SKM-1 treated with dmso at 0.1 percent for 144 hours (cell line): ENCODE measurements at regions not wholly inside any gene's neighbourhood (a gene's known extent, or its start where the extent isn't known, plus 50 kb on each side); places are given as distances from the start of the nearest gene placed in this dataset.

Experiments
- DNase-seq: peaks from one replicate; lab custom pipeline; 2025; ENCODE audit not compliant: unreplicated experiment; lab: John Stamatoyannopoulos, UW

GRCh38 chr6:169898788-169899480 lies 147.5 kb downstream of the ERMARD start:
- DNase-seq, result no peak

- DNase-seq, result no peak
Observed at GRCh38 chr6:169897601-169898358, 146.4 kb downstream of the ERMARD start.

DNA sequence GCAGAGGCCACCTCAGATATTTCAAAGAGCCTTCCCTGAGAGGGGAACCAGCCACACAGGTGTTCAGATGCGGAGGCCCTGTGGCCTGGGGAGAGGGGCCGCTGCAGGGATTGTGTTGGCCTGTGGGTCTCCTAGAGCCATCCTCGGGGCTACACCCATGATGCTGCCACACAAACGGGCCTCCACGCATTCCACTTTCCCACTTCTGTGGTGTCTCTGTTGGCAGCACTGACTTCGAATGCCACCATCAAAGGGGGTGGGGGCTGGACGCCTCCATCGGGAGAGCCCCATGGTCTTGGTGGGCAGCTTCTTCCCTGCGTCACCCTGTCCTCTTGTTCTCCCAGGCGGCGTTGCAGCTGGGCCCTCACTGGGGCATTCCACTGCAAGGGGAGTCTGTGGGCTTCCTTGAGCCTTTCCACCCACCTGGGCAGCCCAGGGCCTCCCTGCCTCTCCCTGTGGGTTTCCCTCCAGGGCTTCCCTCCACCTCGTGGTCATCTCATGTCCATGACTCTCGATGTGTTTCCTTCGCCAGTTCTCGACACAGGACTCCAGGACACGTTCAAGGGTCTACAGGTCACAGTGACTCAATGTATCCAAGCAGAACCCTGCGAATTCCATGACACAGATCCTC lies 145.5 kb downstream of the ERMARD start:
- DNase-seq, result no peak

DNA sequence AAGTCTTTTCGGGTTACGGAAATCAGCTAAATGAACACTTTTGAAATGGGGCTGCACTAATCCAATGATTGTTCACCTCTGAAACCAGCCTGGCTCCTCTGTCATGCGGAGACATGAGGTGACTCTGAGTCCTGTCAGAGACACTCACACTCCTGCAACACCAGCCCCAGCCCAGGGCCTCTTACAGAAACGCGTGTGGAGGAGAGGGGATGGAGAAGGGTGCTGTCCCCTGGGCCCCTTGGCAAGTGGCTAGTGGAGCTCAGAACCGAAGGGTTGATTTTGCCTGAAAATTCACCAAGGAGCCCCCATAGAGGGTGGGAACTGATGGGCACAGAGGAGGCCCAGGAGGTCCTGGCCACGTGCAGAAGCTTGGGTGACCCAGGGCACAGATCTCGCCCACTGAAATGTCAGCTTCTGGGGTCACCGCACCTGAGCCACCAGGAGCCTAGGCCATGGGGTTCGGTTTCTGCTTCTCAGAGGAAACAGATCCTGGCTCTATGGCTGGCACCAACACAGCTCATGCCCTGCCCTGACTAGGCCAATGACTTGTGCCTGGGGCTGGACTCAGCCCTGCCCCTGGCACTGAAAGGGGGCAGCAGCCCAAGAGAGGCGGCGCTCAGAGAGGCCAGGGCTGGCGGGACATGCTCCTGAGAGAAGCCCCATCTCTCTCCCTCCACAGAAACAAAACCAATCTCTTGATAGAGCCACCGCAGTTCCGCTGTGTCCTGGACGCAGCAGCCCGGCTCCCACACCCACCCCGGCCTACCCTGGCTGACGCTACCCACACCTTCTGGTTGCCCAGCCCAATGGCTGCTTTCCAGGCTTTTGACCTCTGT lies 144.7 kb downstream of the ERMARD start:
- DNase-seq, result no peak

GRCh38 chr6:169895000-169895759 lies 143.8 kb downstream of the ERMARD start:
- no peak for DNase-seq

- DNase-seq, result no peak
Observed at GRCh38 chr6:169894377-169894960, 143.0 kb downstream of the ERMARD start.

- DNase-seq, result no peak
Observed at GRCh38 chr6:169893624-169894023, 142.2 kb downstream of the ERMARD start.

DNA sequence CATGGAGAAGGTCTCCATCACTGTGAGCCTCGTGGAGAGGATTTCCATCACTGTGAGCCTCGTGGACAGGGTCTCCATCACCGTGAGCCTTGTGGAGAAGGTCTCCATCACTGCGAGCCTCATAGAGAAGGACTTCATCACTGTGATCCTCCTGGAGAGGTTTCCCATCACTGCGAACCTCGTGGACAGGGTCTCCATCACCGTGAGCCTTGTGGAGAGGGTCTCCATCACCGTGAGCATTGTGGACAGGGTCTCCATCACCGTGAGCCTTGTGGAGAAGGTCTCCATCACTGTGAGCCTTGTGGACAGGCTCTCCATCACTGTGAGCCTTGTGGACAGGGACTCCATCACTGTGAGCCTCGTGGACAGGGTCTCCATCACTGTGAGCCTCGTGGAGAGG lies 140.4 kb downstream of the ERMARD start:
- no peak for DNase-seq

- no peak for DNase-seq
Observed at GRCh38 chr6:169891421-169891820, 140.0 kb downstream of the ERMARD start.

- no peak for DNase-seq
Observed at GRCh38 chr6:169890901-169891300, 139.5 kb downstream of the ERMARD start.

DNA sequence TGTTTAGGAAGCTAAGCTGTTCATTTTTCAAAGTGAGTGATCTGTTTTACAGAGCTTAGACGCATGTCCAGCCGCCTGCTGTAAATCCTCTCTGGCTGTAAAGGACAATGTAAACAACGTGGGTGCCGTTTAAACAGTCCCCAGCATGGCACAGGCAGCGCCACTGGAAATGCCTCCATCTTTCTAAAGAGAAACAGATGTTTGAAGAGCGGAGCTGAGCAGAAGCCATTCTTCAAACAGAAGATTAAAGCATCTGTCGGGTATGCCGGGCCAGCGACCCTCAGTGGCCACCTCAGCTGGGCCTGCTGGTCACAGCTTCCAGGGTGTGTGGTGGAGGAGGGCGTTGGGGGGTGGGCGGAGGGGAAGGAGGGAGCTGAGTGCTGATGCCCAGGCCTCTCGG lies 138.6 kb downstream of the ERMARD start:
- no peak for DNase-seq

DNA sequence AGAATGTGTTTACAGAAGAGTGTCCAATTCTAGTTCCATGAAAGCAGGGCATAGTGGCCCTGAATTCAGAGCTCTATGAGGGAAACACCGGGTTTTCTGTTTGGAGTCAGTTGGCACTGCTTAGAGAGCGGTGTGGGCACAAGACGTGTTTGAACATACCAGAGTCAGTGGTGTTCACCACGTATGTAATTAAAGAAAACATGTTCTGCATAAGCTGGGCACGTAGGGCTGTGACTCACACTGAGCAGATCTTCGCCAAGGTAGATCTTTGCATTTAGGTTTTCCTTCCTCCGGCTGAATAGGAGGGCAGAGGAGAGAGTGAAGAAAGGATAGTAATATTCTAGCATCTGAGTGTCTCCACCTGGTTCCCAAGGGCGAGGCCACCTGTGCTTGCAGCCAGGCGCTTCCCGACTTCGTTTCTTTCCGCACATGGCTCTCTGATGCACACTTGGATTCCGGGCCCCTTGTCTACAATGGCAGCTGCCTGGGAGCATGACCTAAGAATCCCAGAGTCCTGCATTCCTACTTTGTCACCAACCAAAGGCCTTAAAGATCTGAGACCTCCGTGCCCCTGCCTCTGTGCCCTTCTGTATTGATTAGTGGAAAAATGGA lies 136.2 kb downstream of the ERMARD start:
- no peak for DNase-seq

DNA sequence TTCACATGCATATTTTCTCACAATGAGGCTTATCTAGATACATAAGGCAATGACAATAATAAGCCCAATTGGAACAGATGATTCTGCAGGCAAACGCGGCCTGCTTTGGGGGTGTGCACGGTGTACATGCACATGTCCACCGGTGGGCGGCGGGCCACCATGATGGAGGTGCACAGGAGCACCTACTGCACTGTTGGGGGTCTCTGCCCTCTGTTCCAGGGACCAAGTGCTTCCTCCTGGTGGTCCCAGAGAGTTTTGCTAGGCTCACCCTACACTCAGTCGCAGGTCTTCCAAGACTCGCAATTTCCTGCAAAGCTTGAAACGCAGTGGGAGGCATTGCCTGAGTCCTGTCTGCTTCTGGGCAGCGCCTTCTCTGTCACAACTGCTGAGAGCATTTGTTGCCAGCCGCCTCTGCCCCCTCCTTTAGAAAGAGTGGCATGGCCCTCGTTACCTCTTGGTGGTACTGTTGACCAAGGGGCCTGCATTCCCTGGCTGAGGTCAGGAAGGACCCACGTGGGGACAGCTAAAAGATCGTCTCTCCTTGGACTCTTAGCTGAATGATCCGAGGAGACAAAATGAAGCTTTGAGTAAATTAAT lies 135.3 kb downstream of the ERMARD start:
- no peak for DNase-seq

- DNase-seq, result no peak
Observed at GRCh38 chr6:169885831-169886230, 134.4 kb downstream of the ERMARD start.

- DNase-seq, result no peak
Observed at GRCh38 chr6:169885131-169885530, 133.7 kb downstream of the ERMARD start.

DNA sequence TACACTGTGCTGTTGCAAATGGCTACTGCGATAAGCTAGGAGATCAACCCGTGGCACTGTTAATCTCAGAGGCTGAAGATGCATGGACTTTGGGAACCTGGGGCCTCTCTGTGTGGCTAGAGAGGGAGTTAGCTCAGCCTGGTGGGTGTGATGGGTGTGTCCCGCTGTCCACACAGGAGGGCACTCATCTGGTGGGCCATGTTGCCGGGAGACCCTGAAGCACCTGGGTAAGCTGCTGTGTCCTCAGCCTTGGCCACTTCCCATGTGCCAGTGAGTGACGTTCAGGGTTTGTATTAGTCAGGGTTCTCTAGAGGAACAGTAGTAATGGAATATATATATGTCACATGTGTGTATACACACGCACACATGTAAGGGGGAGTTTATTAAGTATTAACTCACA lies 132.7 kb downstream of the ERMARD start:
- no peak for DNase-seq

DNA sequence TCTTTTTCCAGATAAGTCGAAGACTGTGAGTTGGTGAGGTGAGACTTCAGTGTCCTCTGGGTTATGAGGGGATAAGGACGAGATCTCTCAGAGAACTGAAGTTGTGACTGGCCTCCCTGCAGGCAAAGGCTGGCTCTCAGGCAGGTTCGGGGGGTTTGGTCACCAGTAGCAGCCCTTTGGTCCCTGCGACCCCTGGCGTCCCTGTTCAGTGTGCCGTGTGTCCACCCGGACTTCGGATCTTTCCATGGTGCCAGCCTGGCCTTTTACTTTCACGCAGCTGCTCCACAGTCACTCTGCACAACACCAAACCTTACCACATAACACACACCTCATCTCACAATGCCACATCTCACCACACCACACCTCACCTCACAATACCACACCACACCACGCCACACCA lies 131.9 kb downstream of the ERMARD start:
- no peak for DNase-seq

DNA sequence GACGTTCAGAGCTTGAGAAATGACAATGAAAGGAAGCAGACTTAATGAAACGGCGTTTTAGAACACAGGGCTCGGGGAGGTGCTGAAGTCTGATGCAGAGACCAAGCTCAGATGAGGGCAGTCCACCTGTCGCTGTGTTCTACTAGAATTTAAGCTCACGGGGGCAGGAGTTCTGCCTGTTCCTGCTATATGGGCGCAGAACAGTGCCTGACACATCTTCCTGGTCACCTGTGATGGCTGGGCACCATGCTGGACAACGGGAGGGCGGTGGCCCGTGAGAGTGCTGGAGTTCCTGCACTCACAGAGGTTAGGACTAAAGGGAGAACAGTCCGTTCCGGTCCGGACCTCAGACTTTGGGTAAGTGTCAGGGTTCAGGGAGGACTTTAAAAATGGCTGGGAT lies 130.6 kb downstream of the ERMARD start:
- no peak for DNase-seq

DNA sequence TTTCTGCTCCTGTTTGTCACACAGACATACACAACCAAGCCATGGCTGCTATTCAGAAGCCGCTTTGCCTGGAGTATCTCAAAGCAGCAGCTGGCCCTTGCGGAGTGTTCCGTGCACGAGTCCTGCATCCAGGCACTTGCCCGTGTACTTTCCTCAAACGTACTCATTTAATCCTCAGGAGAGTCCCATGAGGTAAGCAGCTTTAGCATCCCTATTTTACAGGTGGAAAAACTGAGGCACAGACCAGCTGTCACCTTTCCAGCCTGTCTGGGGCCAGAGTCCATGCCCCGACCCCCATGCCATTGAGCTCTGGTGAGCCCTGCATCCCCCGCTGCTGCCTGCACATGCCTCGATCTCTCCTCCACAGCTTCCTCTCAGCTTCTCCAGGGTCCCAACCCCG lies 130.0 kb downstream of the ERMARD start:
- DNase-seq, result no peak
